Smooth muscle cell (in vitro differentiated cells): ENCODE measurements at regions not wholly inside any gene's neighbourhood (a gene's known extent, or its start where the extent isn't known, plus 50 kb on each side); places are given as distances from the start of the nearest gene placed in this dataset.
A peak's percentile ranks its signal among the peaks of the same experiment; 100 is the strongest.

ENCODE experiments used
- DNase-seq: peaks from one replicate; lab custom pipeline; 2025; ENCODE audit not compliant: unreplicated experiment; lab: John Stamatoyannopoulos, UW
- H2AFZ ChIP-seq: fragments of 200-600 bp; sonication (generic); 2 replicates; pipeline ENCODE4 v1.6.0; 2016; ENCODE audit warnings: antibody characterized with exemption, low read depth, mild to moderate bottlenecking
- H3F3A ChIP-seq: fragments of 200-600 bp; sonication (generic); 2 replicates; pipeline ENCODE4 v1.6.0; 2017; ENCODE audit warnings: antibody characterized with exemption, low read depth
- H3K27ac ChIP-seq: fragments of 200-600 bp; sonication (generic); 2 replicates; pipeline ENCODE4 v1.5.1; 2016; ENCODE audit warnings: low read depth, mild to moderate bottlenecking
- H3K27me3 ChIP-seq: fragments of 200-600 bp; sonication (generic); 2 replicates; pipeline ENCODE4 v1.6.1; 2016; ENCODE audit warnings: low read depth, mild to moderate bottlenecking
- H3K36me3 ChIP-seq: fragments of 200-600 bp; sonication (generic); 2 replicates; pipeline ENCODE4 v1.5.1; 2016; ENCODE audit warnings: low read depth
- H3K4me1 ChIP-seq: fragments of 200-600 bp; sonication (generic); 2 replicates; pipeline ENCODE4 v1.5.1; 2016; ENCODE audit warnings: low read depth
- H3K4me2 ChIP-seq: fragments of 200-600 bp; sonication (generic); 2 replicates; pipeline ENCODE4 v1.6.0; 2016; ENCODE audit warnings: mild to moderate bottlenecking
- H3K4me3 ChIP-seq: fragments of 200-600 bp; sonication (generic); 2 replicates; pipeline ENCODE4 v1.5.1; 2016; ENCODE audit warnings: mild to moderate bottlenecking
- H3K79me2 ChIP-seq: fragments of 200-600 bp; sonication (generic); 2 replicates; pipeline ENCODE4 v1.6.0; 2016; ENCODE audit warnings: low read depth, mild to moderate bottlenecking
- H3K9ac ChIP-seq: fragments of 200-600 bp; sonication (generic); 2 replicates; pipeline ENCODE4 v1.6.0; 2016; ENCODE audit warnings: low read depth
- H3K9me3 ChIP-seq: fragments of 200-600 bp; sonication (generic); replicated peaks from 2 replicates; pipeline ENCODE4 v1.5.1; 2016; ENCODE audit warnings: low read depth
- H4K20me1 ChIP-seq: fragments of 200-600 bp; sonication (generic); 2 replicates; pipeline ENCODE4 v1.6.0; 2016; ENCODE audit warnings: low read depth
- CTCF ChIP-seq: fragments of 200-600 bp; sonication (generic); IDR thresholded peaks from 2 replicates; pipeline ENCODE4 v1.5.1; 2017; ENCODE audit warnings: borderline replicate concordance, mild to moderate bottlenecking, antibody characterized with exemption; ENCODE audit not compliant: insufficient read depth, poor library complexity, severe bottlenecking
- WGBS: methylation state at CpG from one replicate; pipeline ENCODE4 v1.1.7; 2016; ENCODE audit warnings: low lambda C conversion rate; 5-methylcytosine and 5-hydroxymethylcytosine counted together

- H4K20me1 ChIP-seq = no peaks in the 10 kb centered on the region
- H3K27ac ChIP-seq = no peak overlapping the region
- no peaks in the 10 kb centered on the region for H3K9me3 ChIP-seq
Observed at GRCh38 chr4:128718768-128719167, 90.7 kb upstream of the JADE1 start.

GRCh38 chr4:128716338-128716737 lies 93.2 kb upstream of the JADE1 start:
- Histone ChIP-seq H2AFZ (peak overlapping the region; percentile 51), H4K20me1 (no peaks in the 10 kb centered on the region), H3K36me3 (no peaks in the 10 kb centered on the region), H3K9me3 (no peaks in the 10 kb centered on the region), H3K4me1 (no peaks in the 10 kb centered on the region), H3F3A (no peaks in the 10 kb centered on the region), H3K4me2 (no peak overlapping the region), H3K27ac (no peak overlapping the region), H3K27me3 (no peaks in the 10 kb centered on the region), H3K4me3 (no peak overlapping the region), H3K9ac (no peak overlapping the region), H3K79me2 (no peaks in the 10 kb centered on the region)
- DNase-seq = no peak
- TF ChIP-seq CTCF = no peak
- WGBS = 73% methylated on average over 4 of the region's 4 CpGs

More at GRCh38 chr4:128718768-128719167, 90.7 kb upstream of the JADE1 start:
- H3K4me1 ChIP-seq = peaks cover 3% of the 10 kb centered on the region
- DNase-seq = no peak
- no peaks in the 10 kb centered on the region for H3F3A ChIP-seq
- no peak for TF ChIP-seq CTCF
- H3K79me2 ChIP-seq = no peaks in the 10 kb centered on the region
- H3K27me3 ChIP-seq = no peaks in the 10 kb centered on the region
- 93% methylated on average over 1 of the region's 1 CpG for WGBS
- no peaks in the 10 kb centered on the region for H3K36me3 ChIP-seq
- no peak overlapping the region for H3K9ac ChIP-seq
- no peak overlapping the region for H3K4me3 ChIP-seq
- H3K4me2 ChIP-seq = no peak overlapping the region
- H2AFZ ChIP-seq = no peak overlapping the region

GRCh38 chr4:128715616-128716015 lies 93.9 kb upstream of the JADE1 start:
- H3F3A ChIP-seq = no peaks in the 10 kb centered on the region
- 75% methylated on average over 5 of the region's 5 CpGs for WGBS
- no peaks in the 10 kb centered on the region for H3K9me3 ChIP-seq
- DNase-seq = no peak
- H3K4me2 ChIP-seq = no peak overlapping the region
- H3K27ac ChIP-seq = no peak overlapping the region
- H3K79me2 ChIP-seq = no peaks in the 10 kb centered on the region
- no peaks in the 10 kb centered on the region for H3K4me1 ChIP-seq
- no peaks in the 10 kb centered on the region for H4K20me1 ChIP-seq
- no peak overlapping the region for H3K4me3 ChIP-seq
- no peak overlapping the region for H3K9ac ChIP-seq
- no peaks in the 10 kb centered on the region for H3K27me3 ChIP-seq
- no peak overlapping the region for H2AFZ ChIP-seq
- TF ChIP-seq CTCF = no peak
- no peaks in the 10 kb centered on the region for H3K36me3 ChIP-seq

GRCh38 chr4:128711361-128711760 lies 98.1 kb upstream of the JADE1 start:
- Histone ChIP-seq H3K4me3 (no peak overlapping the region), H3K4me2 (no peak overlapping the region), H3K9me3 (no peaks in the 10 kb centered on the region), H3K36me3 (no peaks in the 10 kb centered on the region), H3F3A (no peaks in the 10 kb centered on the region), H3K27ac (no peak overlapping the region), H3K27me3 (no peaks in the 10 kb centered on the region), H3K4me1 (no peaks in the 10 kb centered on the region), H2AFZ (no peak overlapping the region), H3K79me2 (no peaks in the 10 kb centered on the region), H3K9ac (no peak overlapping the region), H4K20me1 (no peaks in the 10 kb centered on the region)
- DNase-seq = no peak
- 6% methylated on average over 1 of the region's 1 CpG for WGBS
- no peak for TF ChIP-seq CTCF
